IMR-90 (cell line): ENCODE measurements at regions not wholly inside any gene's neighbourhood (a gene's known extent, or its start where the extent isn't known, plus 50 kb on each side); places are given as distances from the start of the nearest gene placed in this dataset.

Experiments
- ATAC-seq: fragments of 200-7000 bp; cut with Tn5 transposase; 2 replicates; pipeline ENCODE4 v1.9.1; 2020; ENCODE audit warnings: low read depth, mild to moderate bottlenecking, moderate library complexity
- BruUV-seq: library from RNA; stranded (reverse); fragments of 400-500 nt; replicated peaks from 2 replicates; lab custom pipeline; 2021; lab: Mats Ljungman, UMichigan
- CTCF ChIA-PET: fragments of 300-600 bp; formaldehyde crosslinking; extraction: SDS; loops from one replicate; lab custom pipeline; 2021; ENCODE audit warnings: antibody characterized with exemption; lab: Yijun Ruan, JAX
- POLR2A ChIA-PET: fragments of 300-600 bp; sonication (Branson Sonifier 250); formaldehyde crosslinking; loops from one replicate; lab custom pipeline; 2022; ENCODE audit warnings: antibody characterized with exemption; ENCODE audit not compliant: unreplicated experiment; lab: Charles Lee
- DNase-seq: peaks from one replicate; pipeline ENCODE4 v3.0.0; 2013
- H2AFZ ChIP-seq: replicated peaks from 2 replicates; pipeline ENCODE3; 2013; ENCODE audit warnings: low read length, mild to moderate bottlenecking; ENCODE audit not compliant: poor library complexity
- H2AK5ac ChIP-seq: 2 replicates; pipeline ENCODE4 v1.6.1; 2013; ENCODE audit warnings: low read depth, low read length, inconsistent platforms
- H2AK9ac ChIP-seq: replicated peaks from 2 replicates; pipeline ENCODE3; 2013; ENCODE audit warnings: mild to moderate bottlenecking, low read depth, low read length, moderate library complexity; ENCODE audit not compliant: poor library complexity
- H2BK120ac ChIP-seq: 2 replicates; pipeline ENCODE4 v1.6.1; 2013; ENCODE audit warnings: low read depth, low read length, inconsistent platforms
- H2BK15ac ChIP-seq: 3 replicates; pipeline ENCODE4 v1.6.1; 2013; ENCODE audit warnings: low read depth, low read length, inconsistent platforms
- H2BK20ac ChIP-seq: 2 replicates; pipeline ENCODE4 v1.6.1; 2013; ENCODE audit warnings: low read depth, mild to moderate bottlenecking, inconsistent platforms, low read length, moderate library complexity
- H2BK5ac ChIP-seq: 2 replicates; pipeline ENCODE4 v1.6.1; 2013; ENCODE audit warnings: mild to moderate bottlenecking, low read depth, low read length, inconsistent platforms; ENCODE audit not compliant: poor library complexity, severe bottlenecking
- H3K14ac ChIP-seq: replicated peaks from 2 replicates; pipeline ENCODE4 v1.6.1; 2013; ENCODE audit warnings: low read depth, low read length, inconsistent platforms
- H3K18ac ChIP-seq: 2 replicates; pipeline ENCODE4 v1.6.1; 2013; ENCODE audit warnings: low read depth, low read length, control low read depth
- H3K23ac ChIP-seq: 2 replicates; pipeline ENCODE4 v1.6.1; 2013; ENCODE audit warnings: low read depth, low read length, inconsistent platforms
- H3K27ac ChIP-seq: 2 replicates; pipeline ENCODE4 v1.5.1; 2013; ENCODE audit warnings: mild to moderate bottlenecking, control low read depth, low read length; ENCODE audit not compliant: insufficient read depth
- H3K27me3 ChIP-seq: 2 replicates; pipeline ENCODE4 v1.6.1; 2013; ENCODE audit warnings: low read length; ENCODE audit not compliant: control insufficient read depth, insufficient read depth
- H3K36me3 ChIP-seq: 2 replicates; pipeline ENCODE4 v1.6.1; 2013; ENCODE audit warnings: low read length, mixed read lengths; ENCODE audit not compliant: control insufficient read depth, insufficient read depth
- H3K4ac ChIP-seq: 2 replicates; pipeline ENCODE4 v1.6.1; 2013; ENCODE audit warnings: low read depth, low read length, inconsistent platforms
- H3K4me1 ChIP-seq: 2 replicates; pipeline ENCODE4 v1.6.1; 2013; ENCODE audit warnings: low read length, mixed read lengths; ENCODE audit not compliant: control insufficient read depth, insufficient read depth
- H3K4me2 ChIP-seq: 2 replicates; pipeline ENCODE4 v1.6.1; 2013; ENCODE audit warnings: low read depth, mild to moderate bottlenecking, control low read depth, low read length, moderate library complexity
- H3K4me3 ChIP-seq: 2 replicates; pipeline ENCODE4 v1.5.1; 2013; ENCODE audit warnings: low read depth, mild to moderate bottlenecking, control low read depth, low read length, moderate library complexity; ENCODE audit not compliant: insufficient read depth
- H3K56ac ChIP-seq: 2 replicates; pipeline ENCODE4 v1.6.1; 2013; ENCODE audit warnings: low read length, inconsistent platforms; ENCODE audit not compliant: insufficient read depth; ENCODE audit errors: extremely low read depth
- H3K79me1 ChIP-seq, 2 experiments: 2 replicates each; pipeline ENCODE4 v1.6.1; 2013; ENCODE audit warnings: low read length in 2 of 2, inconsistent platforms in 1 of 2, low read depth in 1 of 2
- H3K9ac ChIP-seq: 2 replicates; pipeline ENCODE4 v1.6.1; 2013; ENCODE audit warnings: low read depth, low read length, control low read depth
- H3K9me1 ChIP-seq: 2 replicates; pipeline ENCODE4 v1.6.1; 2013; ENCODE audit warnings: low read length, inconsistent platforms; ENCODE audit not compliant: insufficient read depth
- H3K9me3 ChIP-seq: 2 replicates; pipeline ENCODE4 v1.6.1; 2013; ENCODE audit warnings: low read length; ENCODE audit not compliant: control insufficient read depth, insufficient read depth
- H4K20me1 ChIP-seq: 2 replicates; pipeline ENCODE4 v1.6.1; 2013; ENCODE audit warnings: low read length, inconsistent platforms; ENCODE audit not compliant: insufficient read depth
- H4K5ac ChIP-seq: 2 replicates; pipeline ENCODE4 v1.6.1; 2013; ENCODE audit warnings: mild to moderate bottlenecking, low read depth, low read length, control low read depth
- H4K8ac ChIP-seq, 2 experiments: 2 replicates each; pipeline ENCODE4 v1.6.1; 2013; ENCODE audit warnings: low read depth in 2 of 2, low read length in 2 of 2, control low read depth in 1 of 2, inconsistent platforms in 1 of 2
- H4K91ac ChIP-seq: 2 replicates; pipeline ENCODE4 v1.6.1; 2013; ENCODE audit warnings: low read depth, low read length, inconsistent platforms; ENCODE audit not compliant: insufficient read depth
- BHLHE40 ChIP-seq: fragments of 150-350 bp; IDR thresholded peaks from 2 replicates; pipeline ENCODE4 v1.6.1; 2016; ENCODE audit warnings: mild to moderate bottlenecking, low read depth, low read length
- WGBS, 2 experiments: methylation state at CpG; one replicate each; pipeline versions ENCODE4 v1.1.5 to v1.1.7; 2013; ENCODE audit warnings: missing lambda C conversion rate in 2 of 2; ENCODE audit not compliant: insufficient read length in 1 of 2; ENCODE audit errors: extremely low coverage in 2 of 2; 5-methylcytosine and 5-hydroxymethylcytosine counted together
- dilution Hi-C: fragments of 300-500 bp; cut with HindIII; formaldehyde crosslinking; loops from one replicate; pipeline ENCODE4 v1.14.3; 2018; ENCODE audit warnings: low sequenced_read_pairs; ENCODE audit not compliant: unreplicated experiment
- in situ Hi-C: fragments of 300-500 bp; cut with MboI; formaldehyde crosslinking; loops from 3 replicates; pipeline ENCODE4 v1.14.3; 2019; ENCODE audit warnings: low sequenced_read_pairs, inconsistent platforms, mixed read lengths
- intact Hi-C: fragments of 100-400 bp; cut with micrococcal nuclease; formaldehyde crosslinking; loops from 2 replicates; pipeline ENCODE4 v1.10.0; 2022

GRCh38 chr9:118963674-118964073, 405.6 kb downstream of the BRINP1 start:
- WGBS, 2 experiments, result no CpG with 5 or more reads among the region's 2 CpGs

More at GRCh38 chr9:118963674-118964073, 405.6 kb downstream of the BRINP1 start:
- Histone ChIP-seq H2BK120ac (no peak overlapping the region), H3K9me3 (peaks cover 3% of the 10 kb centered on the region; the same call in 1 of the 2 replicates), H3K4me2 (no peak overlapping the region), H4K20me1 (no peaks in the 10 kb centered on the region), H2AK9ac (no peak overlapping the region), H3K4ac (no peak overlapping the region), H3K9me1 (no peaks in the 10 kb centered on the region), H2BK15ac (no peak overlapping the region), H3K79me1 (no peaks in the 10 kb centered on the region), H3K18ac (no peak overlapping the region), H4K5ac (no peak overlapping the region), H3K4me3 (no peak overlapping the region), H3K36me3 (no peaks in the 10 kb centered on the region), H4K8ac (no peak overlapping the region), H3K4me1 (no peaks in the 10 kb centered on the region), H2BK20ac (no peak overlapping the region), H3K27ac (no peak overlapping the region), H3K27me3 (no peaks in the 10 kb centered on the region), H3K9ac (no peak overlapping the region), H2BK5ac (no peak overlapping the region), H3K23ac (no peak overlapping the region), H4K91ac (no peak overlapping the region), H3K56ac (no peak overlapping the region), H2AFZ (no peak overlapping the region), H2AK5ac (no peak overlapping the region), H3K14ac (no peak overlapping the region)
- DNase-seq (no peak), ATAC-seq (no peak)
- POLR2A ChIA-PET, result no interaction called here
- BruUV-seq, result no TSS peak
- in situ Hi-C loops (no loop called here), intact Hi-C loops (no loop called here), dilution Hi-C loops (no loop called here)
- CTCF ChIA-PET, result no interaction called here
- no peak for TF ChIP-seq BHLHE40
